ENCODE measurements at regions not wholly inside any gene's neighbourhood (a gene's known extent, or its start where the extent isn't known, plus 50 kb on each side); places are given as distances from the start of the nearest gene placed in this dataset.

- no peak for DNase-seq
Measured at GRCh38 chr16:72399811-72400210, 227.9 kb upstream of the PMFBP1 start.

GRCh38 chr16:72397876-72398275, 225.9 kb upstream of the PMFBP1 start:
- DNase-seq, result no peak

- no peak for DNase-seq
Measured at GRCh38 chr16:72394526-72394925, 222.6 kb upstream of the PMFBP1 start.

GRCh38 chr16:72389791-72390190, 217.8 kb upstream of the PMFBP1 start:
- no peak for DNase-seq

- DNase-seq, result no peak
Measured at GRCh38 chr16:72388007-72388406, 216.1 kb upstream of the PMFBP1 start.

GRCh38 chr16:72384651-72385050, 212.7 kb upstream of the PMFBP1 start:
- DNase-seq, result no peak

GRCh38 chr16:72380283-72380682, 208.3 kb upstream of the PMFBP1 start:
- no peak for DNase-seq

GRCh38 chr16:72373201-72373600, 201.2 kb upstream of the PMFBP1 start:
- no peak for DNase-seq

- no peak for DNase-seq
Measured at GRCh38 chr16:72372087-72373045, 200.4 kb upstream of the PMFBP1 start.

- no peak for DNase-seq
Measured at GRCh38 chr16:72371307-72372086, 199.5 kb upstream of the PMFBP1 start.

GRCh38 chr16:72369274-72369673, 197.3 kb upstream of the PMFBP1 start:
- DNase-seq, result no peak

- DNase-seq, result no peak
Measured at GRCh38 chr16:72367851-72368250, 195.9 kb upstream of the PMFBP1 start.

- DNase-seq, result no peak
Measured at GRCh38 chr16:72362973-72363372, 191.0 kb upstream of the PMFBP1 start.

GRCh38 chr16:72362476-72362875, 190.5 kb upstream of the PMFBP1 start:
- no peak for DNase-seq

GRCh38 chr16:72357910-72358309, 186.0 kb upstream of the PMFBP1 start:
- DNase-seq, result no peak

- DNase-seq, result no peak
Measured at GRCh38 chr16:72355561-72355960, 183.6 kb upstream of the PMFBP1 start.

GRCh38 chr16:72349719-72350118, 177.8 kb upstream of the PMFBP1 start:
- DNase-seq, result no peak

- DNase-seq, result no peak
Measured at GRCh38 chr16:72332926-72333325, 161.0 kb upstream of the PMFBP1 start.

- DNase-seq, result no peak
Measured at GRCh38 chr16:72324578-72324977, 152.6 kb upstream of the PMFBP1 start.

- DNase-seq, result no peak
Measured at GRCh38 chr16:72317446-72317845, 145.5 kb upstream of the PMFBP1 start.

GRCh38 chr16:72313903-72314302, 141.9 kb upstream of the PMFBP1 start:
- no peak for DNase-seq

- no peak for DNase-seq
Measured at GRCh38 chr16:72312828-72313227, 140.9 kb upstream of the PMFBP1 start.

GRCh38 chr16:72311426-72311825, 139.5 kb upstream of the PMFBP1 start:
- DNase-seq, result no peak

- DNase-seq, result no peak
Measured at GRCh38 chr16:72309001-72309400, 137.0 kb upstream of the PMFBP1 start.

All from NCI-H1436 (cell line).